Large intestine (tissue), 3 donors: ENCODE measurements at regions not wholly inside any gene's neighbourhood (a gene's known extent, or its start where the extent isn't known, plus 50 kb on each side); places are given as distances from the start of the nearest gene placed in this dataset.

ENCODE experiments used
- DNase-seq, 2 donors: peaks; one replicate each; pipeline versions ENCODE4 v3.0.0 to v3.0.0-alpha.2; 2013
- H3K27ac ChIP-seq: one replicate; pipeline ENCODE4 v1.5.1; 2013; ENCODE audit warnings: low read length
- H3K27me3 ChIP-seq: 2 replicates; pipeline ENCODE4 v1.6.1; 2013; ENCODE audit warnings: low read length; ENCODE audit not compliant: control insufficient read depth, insufficient read depth
- H3K36me3 ChIP-seq: 2 replicates; pipeline ENCODE4 v1.6.1; 2013; ENCODE audit warnings: low read length; ENCODE audit not compliant: control insufficient read depth, insufficient read depth
- H3K4me1 ChIP-seq: one replicate; pipeline ENCODE4 v1.6.1; 2013; ENCODE audit warnings: low read length; ENCODE audit not compliant: control insufficient read depth, insufficient read depth
- H3K4me3 ChIP-seq: one replicate; pipeline ENCODE4 v1.5.1; 2013; ENCODE audit warnings: low read length
- H3K9me3 ChIP-seq: one replicate; pipeline ENCODE4 v1.6.1; 2013; ENCODE audit warnings: mild to moderate bottlenecking, low read depth, low read length, moderate library complexity; ENCODE audit not compliant: control insufficient read depth
- WGBS: methylation state at CpG from one replicate; pipeline ENCODE4 v1.1.5; 2013; ENCODE audit warnings: low lambda C conversion rate; ENCODE audit not compliant: insufficient coverage; 5-methylcytosine and 5-hydroxymethylcytosine counted together

DNA sequence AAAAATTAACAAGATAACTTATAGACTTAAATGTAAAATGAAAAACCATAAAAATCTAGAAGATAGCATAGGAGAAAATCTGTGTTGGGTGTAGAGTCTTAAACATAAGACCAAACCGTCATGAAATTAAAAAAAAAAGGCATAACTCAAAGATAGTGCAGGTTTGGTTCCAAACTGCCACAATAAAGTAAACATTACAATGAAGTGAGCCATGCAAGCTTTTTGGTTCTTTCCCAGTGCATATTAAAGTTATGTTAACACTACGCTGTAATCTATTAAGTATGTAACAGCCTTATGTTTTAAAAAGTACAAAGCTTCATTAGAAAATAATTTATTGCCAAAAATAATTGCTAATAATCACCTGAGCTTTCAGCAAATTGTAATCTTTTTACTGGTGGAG lies 1366.5 kb upstream of the LRRTM3 start:
- DNase-seq, result no peak
- Histone ChIP-seq H3K4me1 (no peaks in the 10 kb centered on the region), H3K9me3 (no peaks in the 10 kb centered on the region), H3K36me3 (no peaks in the 10 kb centered on the region), H3K27ac (no peak overlapping the region), H3K4me3 (no peak overlapping the region), H3K27me3 (no peaks in the 10 kb centered on the region)
- WGBS, result 86% methylated on average over 1 of the region's 2 CpGs

DNA sequence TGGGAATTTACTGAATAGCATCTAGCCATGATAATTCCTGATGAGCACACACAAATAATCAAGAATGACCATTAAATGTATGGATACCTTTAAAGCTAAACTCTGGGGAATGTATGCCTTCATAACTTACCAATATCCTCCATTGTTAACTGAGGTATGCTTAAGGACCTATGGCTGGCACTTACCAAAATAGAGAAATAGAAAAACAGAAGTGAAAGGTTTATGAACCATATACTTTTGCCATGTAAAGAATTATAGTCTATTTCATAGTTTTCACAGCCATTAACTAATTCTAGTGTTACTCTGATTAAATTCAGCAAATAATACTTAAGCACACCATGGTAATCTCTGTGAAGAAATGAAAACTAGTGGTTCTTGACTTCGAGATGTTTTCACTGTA lies 1360.6 kb upstream of the LRRTM3 start:
- Histone ChIP-seq H3K36me3 (no peaks in the 10 kb centered on the region), H3K27me3 (no peaks in the 10 kb centered on the region), H3K27ac (no peak overlapping the region), H3K4me3 (no peak overlapping the region), H3K4me1 (no peaks in the 10 kb centered on the region), H3K9me3 (no peaks in the 10 kb centered on the region)
- DNase-seq, result no peak
- no CpG with 5 or more reads among the region's 1 CpG for WGBS

DNA sequence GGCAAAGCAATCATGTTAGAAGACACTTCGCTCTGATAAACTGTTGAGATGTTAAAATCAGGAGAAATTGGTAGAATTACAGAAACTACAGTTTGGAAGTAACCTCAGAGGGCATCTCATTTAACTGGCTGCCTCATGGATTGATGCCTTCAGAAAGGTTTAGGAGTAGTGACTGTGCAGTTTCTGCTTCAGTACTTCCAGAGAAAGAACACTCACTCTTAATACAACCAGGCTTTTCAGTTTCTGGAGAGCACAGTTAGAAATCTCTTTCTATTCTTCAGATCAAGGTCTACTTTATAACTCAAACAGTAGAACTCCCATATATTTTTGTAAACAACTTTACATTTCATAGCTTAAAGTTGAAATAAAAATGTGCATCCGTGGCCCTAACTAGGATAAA lies 1358.9 kb upstream of the LRRTM3 start:
- no peaks in the 10 kb centered on the region for H3K4me1 ChIP-seq
- no peaks in the 10 kb centered on the region for H3K9me3 ChIP-seq
- H3K4me3 ChIP-seq, result no peak overlapping the region
- no peaks in the 10 kb centered on the region for H3K36me3 ChIP-seq
- no peak overlapping the region for H3K27ac ChIP-seq
- no peak for DNase-seq
- H3K27me3 ChIP-seq, result no peaks in the 10 kb centered on the region
- whole genome bisulfite sequencing, result no CpG with 5 or more reads among the region's 2 CpGs

DNA sequence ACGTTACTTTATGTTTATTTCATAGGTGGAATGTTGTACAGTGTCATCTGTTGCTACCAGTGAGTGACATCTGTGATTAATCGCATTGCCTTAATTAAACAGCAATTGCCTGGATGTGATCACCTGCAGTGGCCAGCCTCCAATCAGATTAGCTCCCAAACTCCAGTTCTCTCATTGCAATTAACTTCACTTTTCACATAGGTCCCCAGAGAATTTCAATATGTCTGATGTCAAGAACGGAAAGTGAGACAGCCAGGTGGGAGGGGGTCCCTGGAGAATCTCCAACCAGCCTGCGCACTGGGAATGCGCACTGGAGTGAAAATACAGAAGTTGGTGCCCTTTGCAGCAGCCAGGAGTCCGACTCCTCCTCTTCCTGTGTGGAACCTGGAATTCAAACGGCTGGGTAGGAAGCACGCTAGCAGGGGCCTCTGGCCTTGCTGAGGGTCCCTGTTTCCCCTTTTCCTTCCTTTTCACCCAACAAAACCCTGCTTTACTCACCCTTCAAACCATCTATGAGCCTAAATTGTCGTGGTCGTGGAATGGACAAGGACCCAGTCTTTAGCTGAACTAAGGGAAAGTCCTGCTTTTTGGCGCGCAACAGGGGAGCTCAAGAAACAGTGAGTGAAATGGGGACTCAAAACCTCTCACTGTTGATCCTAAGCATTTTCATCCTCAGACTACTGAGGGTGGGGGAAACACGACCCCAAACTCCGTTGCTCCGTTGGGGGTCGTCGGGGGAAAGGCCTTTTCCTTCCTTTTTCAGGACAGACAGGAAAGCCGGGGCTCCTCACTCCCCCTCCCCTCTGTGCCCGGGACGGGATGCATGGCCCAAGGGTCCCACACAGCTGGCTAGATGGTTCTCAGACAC lies 1355.5 kb upstream of the LRRTM3 start:
- 0% methylated on average over 1 of the region's 20 CpGs for WGBS

DNA sequence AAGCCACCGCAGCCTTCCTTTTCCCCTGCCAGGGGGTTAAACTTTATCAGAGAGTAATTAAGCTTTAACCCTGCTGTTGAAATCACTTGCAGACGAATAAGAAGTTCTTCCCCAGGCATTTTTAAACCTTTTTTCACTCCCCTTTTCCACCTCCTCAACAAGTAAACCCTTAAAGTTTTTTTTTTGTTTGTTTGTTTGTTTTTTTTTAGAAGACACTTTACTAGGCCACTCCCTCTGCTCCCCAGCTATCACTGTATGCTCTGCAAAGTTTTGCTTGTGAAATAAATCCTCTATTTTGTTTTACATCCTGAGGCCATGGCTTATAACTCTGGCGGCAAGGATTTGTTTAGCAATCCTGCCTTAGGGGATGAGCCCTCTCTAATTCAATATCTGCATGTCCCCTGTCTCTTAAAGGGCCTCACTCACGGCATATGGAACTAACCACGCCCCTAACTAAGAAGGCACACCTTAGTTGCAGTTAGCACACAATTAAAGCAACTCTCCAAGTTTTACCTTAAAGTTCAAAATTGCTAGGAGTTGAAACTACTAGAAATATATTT lies 1354.7 kb upstream of the LRRTM3 start:
- Histone ChIP-seq H3K27me3 (no peaks in the 10 kb centered on the region), H3K4me1 (no peaks in the 10 kb centered on the region)

More for the DNA sequence above, 1355.5 kb upstream of the LRRTM3 start:
- Histone ChIP-seq H3K4me3 (peak overlapping the region; percentile 59), H3K36me3 (peaks cover 8% of the 10 kb centered on the region), H3K27ac (peak overlapping the region; percentile 72), H3K27me3 (no peaks in the 10 kb centered on the region), H3K4me1 (no peaks in the 10 kb centered on the region), H3K9me3 (no peaks in the 10 kb centered on the region)
- peak; percentile 66 to 81 for DNase-seq

DNA sequence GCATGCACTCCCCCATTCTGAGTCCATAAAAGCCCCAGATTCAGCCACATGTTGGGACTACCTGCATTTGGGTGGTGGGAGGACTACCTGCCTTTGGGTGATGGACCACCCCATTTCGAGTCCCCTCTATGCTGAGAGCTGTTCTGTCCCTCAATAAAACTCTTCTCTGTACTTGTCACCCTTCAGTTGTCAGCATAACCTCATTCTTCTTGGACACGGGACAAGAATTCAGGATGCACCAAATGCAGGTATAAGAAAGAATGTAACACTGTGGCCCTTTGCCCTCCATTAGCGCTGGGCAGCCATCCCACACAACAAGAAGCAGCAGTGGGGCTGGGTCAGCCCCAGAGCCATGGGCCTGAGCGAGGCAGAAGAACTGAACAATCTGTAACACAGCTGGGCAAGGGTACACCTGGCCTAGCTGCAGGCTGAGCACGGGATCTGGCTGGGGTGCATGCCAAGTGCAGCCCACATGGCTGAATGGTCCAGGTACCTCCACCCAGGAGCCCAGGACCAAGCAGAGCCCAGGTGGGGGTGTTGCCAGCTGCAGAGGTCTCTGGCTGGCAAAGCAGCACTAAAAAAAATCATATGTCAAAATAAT lies 1344.3 kb upstream of the LRRTM3 start:
- Histone ChIP-seq H3K4me1 (no peaks in the 10 kb centered on the region), H3K27me3 (no peaks in the 10 kb centered on the region), H3K4me3 (no peak overlapping the region), H3K27ac (no peak overlapping the region), H3K9me3 (peaks cover 10% of the 10 kb centered on the region), H3K36me3 (peaks cover 18% of the 10 kb centered on the region)
- WGBS, result no CpG with 5 or more reads among the region's 5 CpGs
- DNase-seq, result peak in 1 of 2 donors; percentile 20

More for the DNA sequence above, 1354.7 kb upstream of the LRRTM3 start:
- 0% methylated on average over 2 of the region's 5 CpGs for WGBS
- H3K4me3 ChIP-seq, result peak overlapping the region; percentile 59
- H3K36me3 ChIP-seq, result peaks cover 8% of the 10 kb centered on the region
- peak overlapping the region; percentile 72 for H3K27ac ChIP-seq
- peak; percentile 19 to 69 for DNase-seq
- H3K9me3 ChIP-seq, result no peaks in the 10 kb centered on the region

DNA sequence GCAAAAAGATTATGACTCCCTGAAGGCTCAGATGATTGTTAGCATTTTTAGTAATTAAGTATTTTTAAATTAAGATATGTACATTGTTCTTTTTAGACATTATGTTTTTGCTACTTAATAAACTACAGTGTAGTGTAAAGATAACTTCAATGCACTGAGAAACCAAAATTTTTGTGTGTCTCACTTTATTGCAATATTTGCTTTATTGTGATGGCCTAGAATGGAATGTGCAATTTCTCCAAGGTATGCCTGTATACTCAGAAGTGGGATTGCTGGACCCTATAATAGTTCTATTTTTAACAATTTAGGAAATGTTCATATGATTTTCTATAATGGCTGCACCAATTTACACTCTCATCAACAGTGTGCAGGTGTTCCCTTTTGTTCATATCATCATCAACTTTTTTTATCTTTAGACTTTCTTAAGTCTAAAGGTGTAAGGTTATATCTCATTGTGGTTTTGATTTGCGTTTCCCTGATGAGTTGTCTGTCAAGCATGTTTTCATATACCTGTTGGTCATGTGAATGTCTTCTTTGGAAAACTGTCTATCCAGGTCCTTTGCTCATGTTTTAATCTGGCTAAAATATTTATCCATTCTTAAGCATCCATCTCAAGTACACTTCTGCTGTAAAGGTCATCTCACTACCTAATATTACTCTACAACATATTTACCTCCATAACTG lies 1323.5 kb upstream of the LRRTM3 start:
- no peaks in the 10 kb centered on the region for H3K27me3 ChIP-seq
- H3K36me3 ChIP-seq, result peaks cover 3% of the 10 kb centered on the region
- WGBS, result no CpG with 5 or more reads among the region's 1 CpG
- no peaks in the 10 kb centered on the region for H3K4me1 ChIP-seq
- DNase-seq, result no peak
- H3K9me3 ChIP-seq, result no peaks in the 10 kb centered on the region
- no peak overlapping the region for H3K27ac ChIP-seq
- no peak overlapping the region for H3K4me3 ChIP-seq

DNA sequence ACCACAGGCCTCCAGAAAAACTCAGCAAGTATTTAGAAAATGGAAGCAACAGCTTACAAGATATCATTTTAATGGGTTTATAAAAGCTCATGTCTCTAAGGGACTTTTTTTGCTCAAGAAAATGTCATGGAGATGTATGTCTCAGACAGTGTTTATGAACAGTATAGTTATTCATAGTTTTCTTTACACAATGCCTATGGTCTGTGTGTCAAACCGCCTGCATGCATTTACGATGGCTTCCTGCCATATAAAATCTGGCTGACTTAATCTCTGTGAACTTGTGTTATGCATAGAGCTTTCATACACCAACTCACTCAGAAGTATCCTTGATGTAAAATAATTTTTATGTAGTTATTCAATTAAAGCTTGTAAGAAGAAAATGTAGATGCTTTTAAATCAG lies 1314.2 kb upstream of the LRRTM3 start:
- no peaks in the 10 kb centered on the region for H3K36me3 ChIP-seq
- peaks cover 2% of the 10 kb centered on the region for H3K9me3 ChIP-seq
- DNase-seq, result peak in 1 of 2 donors; percentile 14
- WGBS, result 76% methylated on average over 2 of the region's 2 CpGs
- H3K4me1 ChIP-seq, result no peaks in the 10 kb centered on the region
- H3K27me3 ChIP-seq, result no peaks in the 10 kb centered on the region
- H3K27ac ChIP-seq, result no peak overlapping the region
- H3K4me3 ChIP-seq, result no peak overlapping the region

DNA sequence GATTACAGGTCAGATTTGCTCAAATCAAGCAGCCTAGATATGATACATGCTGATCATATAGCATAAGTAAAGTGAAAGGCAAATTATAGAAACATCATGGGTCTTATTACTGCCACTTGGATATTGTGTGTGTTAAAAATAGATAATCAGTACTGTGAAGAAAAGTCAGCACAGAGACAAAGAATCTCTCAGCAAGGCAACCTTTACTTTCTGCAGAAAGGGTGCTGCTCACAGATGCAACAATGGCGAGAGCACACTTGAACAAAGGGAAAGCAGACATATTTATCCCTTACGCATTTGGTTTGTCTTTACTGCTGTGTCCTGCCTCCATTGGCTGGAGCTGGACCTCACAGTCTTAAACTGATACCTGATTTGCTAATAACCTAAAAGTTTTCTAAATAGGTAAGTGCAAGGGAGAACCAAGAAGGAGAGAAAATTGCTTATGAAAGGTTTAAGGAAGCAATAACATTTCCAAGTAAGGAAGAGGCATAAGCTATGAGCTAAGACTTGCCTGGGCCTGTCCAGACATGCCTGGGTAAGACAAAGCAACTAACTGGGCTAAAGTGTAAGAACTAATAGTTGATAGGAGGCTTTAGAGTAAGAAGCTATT lies 1310.8 kb upstream of the LRRTM3 start:
- Histone ChIP-seq H3K27ac (no peak overlapping the region), H3K36me3 (no peaks in the 10 kb centered on the region), H3K4me1 (no peaks in the 10 kb centered on the region), H3K27me3 (no peaks in the 10 kb centered on the region), H3K4me3 (no peak overlapping the region), H3K9me3 (peaks cover 2% of the 10 kb centered on the region)
- WGBS, result no CpG with 5 or more reads among the region's 2 CpGs
- no peak for DNase-seq

DNA sequence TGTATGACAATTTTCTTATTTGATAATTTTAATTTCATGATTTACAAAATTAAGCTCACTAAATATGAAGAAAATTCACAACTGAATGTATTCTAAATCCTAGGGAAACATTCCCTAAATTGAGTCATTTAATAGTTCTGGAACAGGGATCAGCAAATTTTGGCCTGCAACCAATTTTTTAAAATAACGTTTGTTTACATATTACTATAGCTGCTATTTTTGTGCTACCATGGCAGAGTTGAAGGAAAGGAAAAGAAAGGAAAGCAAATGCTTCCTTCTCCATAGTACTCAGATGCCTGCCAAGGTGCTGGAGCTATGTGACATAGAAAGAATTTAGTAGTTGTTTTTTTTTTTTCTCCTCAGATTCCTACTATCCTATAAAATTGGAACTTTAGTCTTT lies 1307.7 kb upstream of the LRRTM3 start:
- H3K27ac ChIP-seq, result no peak overlapping the region
- H3K27me3 ChIP-seq, result no peaks in the 10 kb centered on the region
- H3K9me3 ChIP-seq, result peaks cover 2% of the 10 kb centered on the region
- no peaks in the 10 kb centered on the region for H3K36me3 ChIP-seq
- no peak overlapping the region for H3K4me3 ChIP-seq
- 71% methylated on average over 1 of the region's 1 CpG for WGBS
- no peak for DNase-seq
- H3K4me1 ChIP-seq, result no peaks in the 10 kb centered on the region
